ENCODE measurements at regions not wholly inside any gene's neighbourhood (a gene's known extent, or its start where the extent isn't known, plus 50 kb on each side); places are given as distances from the start of the nearest gene placed in this dataset.

DNA sequence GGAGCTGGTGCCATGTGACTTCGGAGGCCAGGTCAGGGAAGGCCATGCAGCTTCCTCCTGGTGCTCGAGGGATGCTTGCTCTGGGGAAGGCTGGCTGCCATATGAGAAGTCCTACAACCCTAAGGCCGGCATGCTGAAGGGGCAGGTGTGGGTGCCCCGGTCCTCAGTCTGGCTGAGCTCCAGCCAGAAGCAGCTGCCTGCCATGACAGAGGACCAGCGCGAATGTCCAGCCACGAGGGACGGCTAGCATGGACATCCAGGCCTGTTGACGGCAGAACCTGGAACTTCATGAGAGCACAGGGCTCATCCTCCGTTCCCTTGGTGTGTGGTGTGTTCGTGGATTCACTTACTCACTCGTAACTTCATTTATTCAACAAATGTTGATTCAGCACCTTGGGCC, 140.6 kb downstream of the IRF8 start:
- TF ChIP-seq, protein P1, sequence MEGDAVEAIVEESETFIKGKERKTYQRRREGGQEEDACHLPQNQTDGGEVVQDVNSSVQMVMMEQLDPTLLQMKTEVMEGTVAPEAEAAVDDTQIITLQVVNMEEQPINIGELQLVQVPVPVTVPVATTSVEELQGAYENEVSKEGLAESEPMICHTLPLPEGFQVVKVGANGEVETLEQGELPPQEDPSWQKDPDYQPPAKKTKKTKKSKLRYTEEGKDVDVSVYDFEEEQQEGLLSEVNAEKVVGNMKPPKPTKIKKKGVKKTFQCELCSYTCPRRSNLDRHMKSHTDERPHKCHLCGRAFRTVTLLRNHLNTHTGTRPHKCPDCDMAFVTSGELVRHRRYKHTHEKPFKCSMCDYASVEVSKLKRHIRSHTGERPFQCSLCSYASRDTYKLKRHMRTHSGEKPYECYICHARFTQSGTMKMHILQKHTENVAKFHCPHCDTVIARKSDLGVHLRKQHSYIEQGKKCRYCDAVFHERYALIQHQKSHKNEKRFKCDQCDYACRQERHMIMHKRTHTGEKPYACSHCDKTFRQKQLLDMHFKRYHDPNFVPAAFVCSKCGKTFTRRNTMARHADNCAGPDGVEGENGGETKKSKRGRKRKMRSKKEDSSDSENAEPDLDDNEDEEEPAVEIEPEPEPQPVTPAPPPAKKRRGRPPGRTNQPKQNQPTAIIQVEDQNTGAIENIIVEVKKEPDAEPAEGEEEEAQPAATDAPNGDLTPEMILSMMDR (IDR thresholded peaks at IDR 0.05): no peak
- TF ChIP-seq POLR2AphosphoS5 (IDR thresholded peaks at IDR 0.05): no peak
- TF ChIP-seq POLR2A (IDR thresholded peaks at IDR 0.05): no peak
